ENCODE measurements at regions not wholly inside any gene's neighbourhood (a gene's known extent, or its start where the extent isn't known, plus 50 kb on each side); places are given as distances from the start of the nearest gene placed in this dataset.

GRCh38 chr3:90026406-90026805 lies 919.0 kb downstream of the EPHA3 start:
- Mint-ChIP-seq H3K27me3 (ENCODE audit: low read depth in 3 of 3) (peaks cover 0 to 2% (median 1%) of the 10 kb centered on the region in 3 donors), H3K4me1 (no peaks in the 10 kb centered on the region), H3K4me3 (no peak overlapping the region), H3K36me3 (no peaks in the 10 kb centered on the region), H3K9me3 (peaks cover 2 to 11% (median 5%) of the 10 kb centered on the region in 7 donors), H3K27ac (no peak overlapping the region)
- Histone ChIP-seq H2AFZ (ENCODE audit: insufficient read depth, low read depth, low read length, poor library complexity, severe bottlenecking) (no peak overlapping the region), H3K4me1 (ENCODE audit: control insufficient read depth in 1 of 2, insufficient read depth in 2 of 2, low read length in 2 of 2) (no peaks in the 10 kb centered on the region), H3K4me2 (replicated peaks; ENCODE audit: extremely low read depth, low read length, poor library complexity, severe bottlenecking) (no peak overlapping the region), H3K4me3 (replicated peaks in 1 of 3; ENCODE audit: low read depth in 2 of 3, low read length in 3 of 3) (no peak overlapping the region), H3K27me3 (ENCODE audit: control insufficient read depth in 2 of 2, insufficient read depth in 2 of 2, low read length in 2 of 2) (no peaks in the 10 kb centered on the region), H3K9me3 (replicated peaks in 1 of 2; ENCODE audit: control insufficient read depth in 1 of 2, insufficient read depth in 1 of 2, low read length in 2 of 2) (peaks cover 0 to 3% of the 10 kb centered on the region in 2 donors), H3K27ac (ENCODE audit: low read depth in 1 of 2, low read length in 2 of 2) (no peak overlapping the region), H3K9ac (ENCODE audit: insufficient read depth, low read length, poor library complexity, severe bottlenecking) (no peak overlapping the region), H4K20me1 (ENCODE audit: insufficient read depth, low read length) (no peaks in the 10 kb centered on the region), H3K36me3 (replicated peaks in 1 of 2; ENCODE audit: control insufficient read depth in 1 of 2, insufficient read depth in 2 of 2, low read length in 2 of 2) (no peaks in the 10 kb centered on the region), H3K79me2 (ENCODE audit: insufficient read depth, low read length) (no peaks in the 10 kb centered on the region)
- WGBS (ENCODE audit: insufficient coverage): no CpG with 5 or more reads among the region's 2 CpGs
- intact Hi-C loops (cut with micrococcal nuclease): no loop called here
- TF ChIP-seq CTCF (IDR thresholded peaks at IDR 0.05): no peak
- DNase-seq: no peak

- peaks cover 0 to 6% (median 4%) of the 10 kb centered on the region in 7 donors for H3K9me3 Mint-ChIP-seq
- TF ChIP-seq CTCF (IDR thresholded peaks at IDR 0.05): no peak
Observed at GRCh38 chr3:90031121-90031520, 923.7 kb downstream of the EPHA3 start.

More at GRCh38 chr3:90031121-90031520, 923.7 kb downstream of the EPHA3 start:
- H3K27me3 Mint-ChIP-seq (ENCODE audit: low read depth in 3 of 3): no peaks in the 10 kb centered on the region
- H3K27ac ChIP-seq (ENCODE audit: low read depth in 1 of 2, low read length in 2 of 2): no peak overlapping the region
- H3K4me1 ChIP-seq (ENCODE audit: control insufficient read depth in 1 of 2, insufficient read depth in 2 of 2, low read length in 2 of 2): no peaks in the 10 kb centered on the region
- H3K9ac ChIP-seq (ENCODE audit: insufficient read depth, low read length, poor library complexity, severe bottlenecking): no peak overlapping the region
- H3K4me3 ChIP-seq (replicated peaks in 1 of 3; ENCODE audit: low read depth in 2 of 3, low read length in 3 of 3): no peak overlapping the region
- no peak overlapping the region for H2AFZ ChIP-seq (ENCODE audit: insufficient read depth, low read depth, low read length, poor library complexity, severe bottlenecking)
- peaks cover 0 to 3% of the 10 kb centered on the region in 2 donors for H3K9me3 ChIP-seq (replicated peaks in 1 of 2; ENCODE audit: control insufficient read depth in 1 of 2, insufficient read depth in 1 of 2, low read length in 2 of 2)
- no peaks in the 10 kb centered on the region for H3K36me3 Mint-ChIP-seq
- no peak overlapping the region for H3K27ac Mint-ChIP-seq
- H3K79me2 ChIP-seq (ENCODE audit: insufficient read depth, low read length): no peaks in the 10 kb centered on the region
- H3K36me3 ChIP-seq (replicated peaks in 1 of 2; ENCODE audit: control insufficient read depth in 1 of 2, insufficient read depth in 2 of 2, low read length in 2 of 2): no peaks in the 10 kb centered on the region
- DNase-seq: no peak
- no peak overlapping the region for H3K4me2 ChIP-seq (replicated peaks; ENCODE audit: extremely low read depth, low read length, poor library complexity, severe bottlenecking)
- intact Hi-C loops (cut with micrococcal nuclease): no loop called here
- no peak overlapping the region for H3K4me3 Mint-ChIP-seq
- no peaks in the 10 kb centered on the region for H4K20me1 ChIP-seq (ENCODE audit: insufficient read depth, low read length)
- no peaks in the 10 kb centered on the region for H3K4me1 Mint-ChIP-seq
- H3K27me3 ChIP-seq (ENCODE audit: control insufficient read depth in 2 of 2, insufficient read depth in 2 of 2, low read length in 2 of 2): no peaks in the 10 kb centered on the region
